RWPE1 (cell line): ENCODE measurements at regions not wholly inside any gene's neighbourhood (a gene's known extent, or its start where the extent isn't known, plus 50 kb on each side); places are given as distances from the start of the nearest gene placed in this dataset.

Experiments used
- CTCF ChIA-PET: fragments of 350-600 bp; sonication (Branson Sonifier 250); formaldehyde crosslinking; extraction: SDS; loops from one replicate; lab custom pipeline; 2021; lab: Yijun Ruan, JAX
- POLR2A ChIA-PET: fragments of 400-600 bp; formaldehyde crosslinking; extraction: SDS; loops from one replicate; lab custom pipeline; 2020; ENCODE audit warnings: antibody characterized with exemption; ENCODE audit not compliant: low non-redundant PET; lab: Yijun Ruan, JAX
- DNase-seq: peaks from one replicate; pipeline ENCODE4 v3.0.0; 2012; ENCODE audit warnings: low spot score
- H3K27ac ChIP-seq: fragments of 450-650 bp; 2 replicates; pipeline ENCODE4 v1.5.1; 2017
- CTCF ChIP-seq: fragments of 450-650 bp; conservative IDR thresholded peaks from 2 replicates; pipeline ENCODE4 v1.5.1; 2017; ENCODE audit warnings: low read depth, mild to moderate bottlenecking

- ChIA-PET POLR2A (no interaction called here), CTCF (interaction anchor here (1.0 kb wide), 1 partner anchor 795 kb away, joined by 5 read pairs; no protein-coding TSS in a partner anchor)
- H3K27ac ChIP-seq: no peak overlapping the region
- no peak for TF ChIP-seq CTCF
- DNase-seq: no peak
These were observed 130.0 kb upstream of the SLC24A5 start for GRCh38 chr15:47990821-47991220.

- H3K27ac ChIP-seq: no peak overlapping the region
- ChIA-PET CTCF (interaction anchor here (1.0 kb wide), 1 partner anchor 795 kb away, joined by 5 read pairs; no protein-coding TSS in a partner anchor), POLR2A (no interaction called here)
- no peak for TF ChIP-seq CTCF
- DNase-seq: no peak
These were observed 129.4 kb upstream of the SLC24A5 start for GRCh38 chr15:47991357-47991756.

GRCh38 chr15:47993051-47993450 is 127.7 kb upstream of the SLC24A5 start:
- H3K27ac ChIP-seq: no peak overlapping the region
- ChIA-PET POLR2A (no interaction called here), CTCF (interaction anchor here (0.6 kb wide), 1 partner anchor 276 kb away, joined by 3 read pairs; the partner anchor contains the start of gene SEMA6D)
- no peak for DNase-seq
- no peak for TF ChIP-seq CTCF

GRCh38 chr15:47997195-47998080 is 123.4 kb upstream of the SLC24A5 start:
- ChIA-PET POLR2A (no interaction called here), CTCF (interaction anchor here (0.7 to 1.0 kb wide), 2 partner anchors 10 to 280 kb away, joined by 3 to 4 read pairs; partner anchors contain the start of gene SEMA6D)
- TF ChIP-seq CTCF: no peak

GRCh38 chr15:47998619-47999019 is 122.2 kb upstream of the SLC24A5 start:
- H3K27ac ChIP-seq: no peak overlapping the region
- CTCF ChIA-PET: no interaction called here
- POLR2A ChIA-PET: no interaction called here
- TF ChIP-seq CTCF: no peak
- no peak for DNase-seq

More at GRCh38 chr15:47997195-47998080, 123.4 kb upstream of the SLC24A5 start:
- no peak for DNase-seq
- no peak overlapping the region for H3K27ac ChIP-seq

- POLR2A ChIA-PET: no interaction called here
- H3K27ac ChIP-seq: no peak overlapping the region
- CTCF ChIA-PET: no interaction called here
- no peak for DNase-seq
- TF ChIP-seq CTCF: no peak
These were observed 119.3 kb upstream of the SLC24A5 start for GRCh38 chr15:48001393-48002039.
